ENCODE measurements at regions not wholly inside any gene's neighbourhood (a gene's known extent, or its start where the extent isn't known, plus 50 kb on each side); places are given as distances from the start of the nearest gene placed in this dataset.

- TF ChIP-seq CTCF (IDR thresholded peaks at IDR 0.05) (no peak), USF2 (CRISPR knock-in tag; IDR thresholded peaks at IDR 0.05) (no peak), HMGXB4 (CRISPR knock-in tag; IDR thresholded peaks at IDR 0.05) (no peak), ZBTB21 (CRISPR knock-in tag; IDR thresholded peaks at IDR 0.05; ENCODE audit: borderline replicate concordance) (no peak), EMX1 (CRISPR knock-in tag; IDR thresholded peaks at IDR 0.05) (no peak), NR3C1 (CRISPR knock-in tag; conservative IDR thresholded peaks at IDR 0.05; ENCODE audit: low read depth) (no peak), PRRX2 (CRISPR knock-in tag; IDR thresholded peaks at IDR 0.05) (no peak), NFE2L1 (CRISPR knock-in tag; IDR thresholded peaks at IDR 0.05) (no peak)
Observed at GRCh38 chrX:40947276-40947675, 138.0 kb upstream of the USP9X start.
